Stimulated activated CD8-positive, alpha-beta memory T cell treated with anti-CD3 and anti-CD28 coated beads, Interleukin-12 subunit alpha, Interleukin-12 subunit beta, amount 100 ng/mL, for 1 hour (primary cell): ENCODE measurements at regions not wholly inside any gene's neighbourhood (a gene's known extent, or its start where the extent isn't known, plus 50 kb on each side); places are given as distances from the start of the nearest gene placed in this dataset.
"Not testable (repeated sequence)": the region's sequence is repeated elsewhere in the genome, so short reads cannot be mapped to it uniquely, and the experiment has no call there.

ENCODE experiments used
- DNase-seq: peaks from one replicate; pipeline ENCODE4 v3.0.0-alpha.2; 2020; ENCODE audit warnings: low read depth

DNA sequence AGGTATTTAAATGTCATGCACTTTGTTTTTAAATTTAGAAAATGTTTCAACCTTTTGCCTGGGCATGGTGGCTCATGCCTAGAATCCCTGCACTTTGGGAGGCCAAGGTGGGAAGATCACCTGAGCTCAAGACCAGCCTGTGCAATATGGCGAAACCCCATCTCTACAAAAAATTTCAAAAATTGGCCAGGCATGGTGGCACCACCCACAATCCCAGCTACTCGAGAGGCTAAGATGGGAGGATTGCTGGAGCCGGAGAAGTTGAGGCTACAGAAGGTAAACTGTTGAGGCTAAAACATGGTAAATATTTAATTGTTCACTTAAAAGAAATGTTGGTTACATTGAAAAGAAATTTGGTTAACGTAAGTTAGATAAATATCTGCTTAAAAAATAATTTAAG, 108.4 kb upstream of the IGLL5 start:
- DNase-seq: no peak

DNA sequence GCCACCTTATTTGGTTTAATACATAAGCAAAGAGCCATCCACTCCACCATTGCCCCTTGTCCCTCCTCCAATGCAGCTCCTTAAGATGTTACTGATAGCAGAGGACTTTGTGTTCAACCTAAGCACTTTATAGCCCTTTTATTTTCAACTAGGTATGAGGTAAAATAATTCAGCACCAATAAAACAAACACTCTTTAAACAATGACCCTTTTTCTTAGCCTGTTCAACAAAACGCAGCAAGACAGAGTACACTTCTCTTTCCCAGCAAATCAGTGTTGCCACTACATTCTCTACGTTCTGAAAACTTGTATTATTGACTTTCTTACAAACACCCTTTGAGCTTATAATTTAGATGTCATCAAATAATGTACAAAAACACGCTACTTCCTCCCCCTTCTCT, 104.0 kb upstream of the IGLL5 start:
- DNase-seq: no peak

DNA sequence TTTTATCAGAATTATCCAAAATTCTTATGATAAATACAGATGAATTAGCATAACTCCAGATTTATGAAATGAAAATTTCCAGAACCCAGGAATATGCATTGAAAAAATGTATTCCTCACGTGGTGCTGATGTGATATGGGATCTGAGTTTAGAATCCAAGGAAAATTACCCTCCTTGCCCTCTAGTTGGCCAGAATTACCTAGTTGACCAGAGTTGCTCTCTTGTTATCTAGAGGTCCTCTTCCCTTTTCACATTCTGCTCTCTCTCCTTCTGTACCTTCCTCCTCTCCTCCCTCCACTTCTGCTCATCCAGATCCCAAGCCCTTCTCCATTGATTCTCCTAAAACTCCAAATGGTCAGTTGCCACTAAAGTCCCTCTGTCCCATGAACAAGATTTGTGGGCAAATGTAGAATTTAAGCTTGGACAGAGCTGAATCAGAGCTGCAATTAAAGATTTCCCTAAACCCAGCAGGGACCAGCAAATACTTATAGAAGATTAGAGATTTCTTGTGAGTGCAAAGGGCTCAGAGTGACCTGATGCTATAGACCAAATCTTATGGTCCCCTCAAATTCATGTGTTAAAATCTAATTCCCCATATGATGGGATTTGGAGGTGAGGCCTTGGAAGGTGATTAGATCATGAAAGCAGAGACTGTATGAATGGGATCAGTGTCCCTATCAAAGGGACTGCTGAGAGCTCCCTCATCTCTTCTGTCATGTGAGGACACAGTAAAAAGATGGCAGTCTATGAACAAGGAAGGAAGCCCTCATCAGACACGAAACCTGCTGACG, 103.2 kb upstream of the IGLL5 start:
- no peak for DNase-seq

DNA sequence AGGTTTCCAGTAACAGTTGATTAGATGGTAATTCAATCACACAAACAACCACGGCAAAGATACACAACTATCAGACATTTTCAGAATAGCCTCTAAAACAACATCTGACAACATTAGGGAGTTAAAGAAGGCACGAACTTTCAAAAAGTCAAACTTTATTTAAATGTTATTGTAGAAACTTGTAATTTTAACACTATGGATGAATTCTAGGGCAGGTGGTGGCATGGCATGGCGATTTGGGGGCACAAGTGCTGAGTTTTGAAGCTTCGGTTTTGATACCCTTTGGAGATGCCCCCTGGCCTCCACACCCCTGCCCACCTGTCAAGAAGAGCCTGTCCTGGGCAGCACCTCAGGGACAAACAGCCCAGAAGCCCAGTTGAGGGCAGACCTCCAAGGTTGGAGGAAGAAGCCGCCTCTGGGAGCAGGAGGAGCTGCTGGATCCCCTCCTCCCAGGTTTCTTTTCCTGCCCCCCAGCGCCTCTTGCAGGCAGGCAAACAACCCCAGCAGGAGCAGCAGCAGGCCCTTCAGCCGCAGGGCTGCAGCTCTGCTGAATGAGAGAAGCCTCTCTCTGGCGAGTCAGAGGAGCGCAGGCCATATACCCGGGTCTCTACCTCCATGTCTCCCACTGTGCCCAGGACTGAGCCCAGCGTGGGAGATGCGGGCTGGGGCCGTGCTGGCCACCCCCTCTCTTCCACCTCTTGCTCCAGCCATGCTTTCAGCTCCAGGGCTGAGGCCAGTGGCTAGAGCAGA, 102.1 kb upstream of the IGLL5 start:
- no peak for DNase-seq

DNA sequence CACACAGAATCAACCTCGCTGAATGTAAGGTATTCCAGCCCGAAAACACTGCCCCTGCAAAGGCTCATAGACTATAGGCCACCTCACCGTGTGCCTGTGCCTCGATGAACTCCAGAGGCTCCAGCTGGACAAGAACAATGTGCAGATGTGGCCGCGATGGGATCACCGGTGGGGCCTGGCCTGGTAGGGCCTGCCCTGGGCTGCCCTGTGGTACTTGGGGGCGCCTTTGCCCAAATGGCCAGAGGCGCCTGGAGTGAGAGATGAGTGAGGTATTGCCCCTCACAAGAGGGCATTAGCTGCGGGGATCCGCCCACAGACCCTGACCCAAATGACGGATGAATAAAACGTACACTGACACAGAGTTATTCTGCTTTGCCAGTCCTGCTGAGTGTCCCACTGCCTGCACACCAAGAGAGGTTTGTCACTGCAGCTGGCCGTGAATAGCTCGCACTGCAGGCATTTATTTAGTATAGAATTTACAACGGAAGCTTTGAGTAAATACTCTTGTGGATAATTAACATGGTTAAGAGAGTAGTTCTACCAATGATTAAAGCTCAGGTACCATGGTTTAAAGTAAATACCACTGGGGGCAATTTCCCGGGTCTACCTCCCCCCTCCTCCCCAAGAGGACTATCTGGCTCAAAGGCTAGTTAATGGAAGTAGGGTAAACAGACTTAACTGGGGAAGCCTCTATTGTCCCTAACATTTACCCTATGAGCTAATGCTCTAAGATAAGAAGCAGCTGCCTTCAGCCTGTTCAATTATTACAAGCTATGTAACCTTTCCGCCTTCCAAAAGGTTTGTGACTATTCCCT, 101.1 kb upstream of the IGLL5 start:
- no peak for DNase-seq

DNA sequence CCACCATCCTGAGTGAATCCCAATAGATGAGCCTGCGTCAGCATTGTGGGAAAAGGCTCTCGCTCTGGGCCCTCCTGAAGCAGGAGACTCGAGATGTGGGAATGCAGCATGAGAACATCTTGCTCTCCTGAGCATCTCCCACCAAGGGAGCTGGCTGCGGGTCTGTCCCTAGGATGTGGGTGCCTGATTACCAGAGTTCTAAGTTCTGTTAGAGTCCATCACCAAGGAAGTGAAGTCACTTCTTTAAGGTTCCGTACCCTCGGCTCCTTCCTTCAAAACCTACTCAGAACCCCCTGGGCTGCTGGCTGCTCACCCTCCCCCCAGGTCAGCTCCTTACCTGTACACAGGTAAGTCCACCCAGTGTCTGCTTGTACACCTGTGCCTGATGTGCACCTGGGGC, 100.5 kb upstream of the IGLL5 start:
- DNase-seq: no peak

DNA sequence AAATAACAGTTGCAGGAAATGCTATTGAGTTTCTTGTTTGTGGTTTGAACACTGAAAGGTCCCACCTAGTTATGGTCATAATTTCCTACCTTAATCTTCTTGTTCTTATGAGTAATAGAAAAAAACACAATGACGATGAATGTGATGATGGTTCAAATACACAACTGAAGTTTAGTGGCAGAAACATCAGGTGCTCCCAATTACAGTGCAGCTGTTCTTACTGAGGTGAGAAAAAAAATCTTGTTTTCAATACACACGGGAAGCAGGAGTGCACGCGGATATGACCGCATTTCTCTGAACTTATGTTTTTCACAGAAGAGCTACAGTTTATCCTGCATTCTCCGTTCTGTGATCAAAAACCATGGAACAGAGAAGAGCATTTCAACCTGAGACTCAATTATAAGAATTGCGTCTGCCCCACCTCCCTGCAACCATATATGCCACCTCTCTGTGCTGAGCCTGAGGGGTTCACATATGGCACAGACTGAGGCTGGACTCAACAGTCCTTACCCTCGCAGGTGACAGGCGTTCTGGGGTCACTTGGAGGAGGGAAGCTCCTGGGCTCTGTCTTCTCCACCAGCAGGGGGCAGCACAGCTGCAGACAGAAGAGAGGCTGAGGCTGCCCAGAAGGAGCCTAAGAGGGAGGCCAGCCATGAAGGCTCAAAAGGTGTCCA, 99.7 kb upstream of the IGLL5 start:
- DNase-seq: peak; percentile 45

DNA sequence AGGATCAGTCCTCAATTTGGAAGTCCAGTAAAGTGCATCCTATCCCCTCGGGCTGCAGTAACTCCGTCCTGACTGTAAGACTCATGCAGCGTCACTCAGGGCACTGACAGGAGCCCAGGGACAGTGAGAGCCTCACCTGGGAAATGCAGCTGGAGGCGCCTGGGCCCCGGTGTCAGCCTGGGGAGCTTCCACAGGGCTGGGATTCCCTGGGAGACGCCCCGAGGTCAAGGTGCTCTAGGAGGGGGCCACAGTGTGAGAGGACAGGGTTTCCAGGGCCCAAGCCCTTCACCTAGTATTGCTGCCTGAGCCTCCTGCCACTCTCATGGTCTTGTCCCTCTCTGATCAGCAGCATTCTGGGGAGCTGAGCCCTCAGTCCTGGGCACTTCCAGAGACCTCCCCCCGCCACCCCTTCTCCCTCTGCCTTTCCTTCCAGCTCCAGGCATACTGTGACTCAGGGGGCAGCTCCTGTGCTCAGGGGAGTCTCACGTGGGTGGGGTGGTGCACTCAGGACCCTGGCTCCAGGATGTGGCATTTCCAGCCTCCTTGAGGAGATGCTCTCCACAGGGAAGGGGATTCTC, 99.1 kb upstream of the IGLL5 start:
- DNase-seq: no peak

DNA sequence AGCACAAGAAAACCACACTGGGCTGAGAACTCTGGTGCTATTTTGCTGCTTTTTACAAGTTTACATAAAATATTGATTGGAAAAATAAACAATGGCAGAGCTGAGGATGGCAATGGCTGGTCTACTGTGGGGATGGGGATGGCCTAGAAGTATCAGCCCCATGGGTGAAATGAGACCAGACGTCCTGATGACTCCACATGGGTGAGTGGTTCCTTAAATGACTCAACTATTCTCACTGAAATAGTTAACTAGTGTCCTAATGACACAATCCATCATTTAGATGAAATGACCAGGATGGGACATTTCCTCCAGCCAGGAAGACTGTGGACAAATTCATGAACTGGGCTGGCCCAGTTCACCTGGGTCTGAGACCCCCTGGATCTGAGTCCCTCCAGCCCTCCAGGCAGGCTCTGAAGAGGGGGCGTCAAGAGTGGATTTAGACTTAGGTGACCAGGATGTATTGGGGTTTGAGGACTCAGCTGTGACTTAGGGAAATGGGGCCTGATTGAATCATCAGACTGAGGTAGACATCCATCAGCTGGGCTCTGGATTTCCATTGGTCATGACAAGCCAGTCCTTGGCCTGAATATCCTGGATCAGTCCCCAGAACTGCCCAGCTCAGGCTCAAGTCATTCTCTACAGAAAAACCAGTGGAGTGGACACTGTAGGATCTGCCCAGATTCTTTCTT, 98.2 kb upstream of the IGLL5 start:
- DNase-seq: no peak

DNA sequence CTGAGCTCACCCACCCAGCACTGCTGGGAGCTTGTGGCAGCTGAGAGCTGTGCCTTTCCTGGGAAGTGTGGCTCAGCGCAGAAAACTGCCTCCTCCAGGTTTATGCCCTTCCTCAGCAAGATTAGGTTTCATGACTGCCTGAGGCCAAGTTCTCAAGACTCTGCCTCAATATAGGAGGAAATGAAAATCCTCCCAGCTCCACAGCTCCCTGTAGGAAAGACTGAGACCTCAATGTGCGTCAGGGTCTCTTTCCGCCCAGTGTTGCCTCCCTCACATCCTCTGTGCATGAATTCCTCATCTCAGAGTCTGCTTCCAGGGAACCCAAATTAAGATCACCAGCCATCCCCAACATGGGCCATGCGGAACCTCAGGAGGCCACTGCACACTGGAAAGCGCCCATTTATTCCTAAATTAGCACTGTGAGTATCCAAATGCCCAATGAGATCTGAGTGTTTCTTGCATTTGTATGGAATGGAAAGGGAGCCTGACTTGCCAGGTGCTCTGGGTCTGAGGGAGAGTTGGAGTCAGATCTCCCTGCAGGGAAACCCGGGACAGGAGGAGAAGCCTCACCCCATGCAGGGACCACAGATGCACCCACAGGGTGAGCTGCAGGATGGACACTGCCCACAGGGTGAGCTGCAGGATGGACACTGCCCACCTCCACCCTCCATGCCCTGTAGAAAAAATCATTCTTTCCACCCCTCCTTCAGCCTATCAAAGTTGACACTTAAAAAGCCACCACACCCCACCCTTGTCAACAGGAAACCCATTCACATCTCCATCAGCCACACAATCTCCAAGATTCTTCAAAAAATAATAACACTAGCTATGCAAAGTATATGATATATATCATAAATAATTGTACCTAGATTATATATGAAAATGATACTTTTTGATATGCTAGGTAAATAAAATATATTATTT, 97.4 kb upstream of the IGLL5 start:
- DNase-seq: no peak

DNA sequence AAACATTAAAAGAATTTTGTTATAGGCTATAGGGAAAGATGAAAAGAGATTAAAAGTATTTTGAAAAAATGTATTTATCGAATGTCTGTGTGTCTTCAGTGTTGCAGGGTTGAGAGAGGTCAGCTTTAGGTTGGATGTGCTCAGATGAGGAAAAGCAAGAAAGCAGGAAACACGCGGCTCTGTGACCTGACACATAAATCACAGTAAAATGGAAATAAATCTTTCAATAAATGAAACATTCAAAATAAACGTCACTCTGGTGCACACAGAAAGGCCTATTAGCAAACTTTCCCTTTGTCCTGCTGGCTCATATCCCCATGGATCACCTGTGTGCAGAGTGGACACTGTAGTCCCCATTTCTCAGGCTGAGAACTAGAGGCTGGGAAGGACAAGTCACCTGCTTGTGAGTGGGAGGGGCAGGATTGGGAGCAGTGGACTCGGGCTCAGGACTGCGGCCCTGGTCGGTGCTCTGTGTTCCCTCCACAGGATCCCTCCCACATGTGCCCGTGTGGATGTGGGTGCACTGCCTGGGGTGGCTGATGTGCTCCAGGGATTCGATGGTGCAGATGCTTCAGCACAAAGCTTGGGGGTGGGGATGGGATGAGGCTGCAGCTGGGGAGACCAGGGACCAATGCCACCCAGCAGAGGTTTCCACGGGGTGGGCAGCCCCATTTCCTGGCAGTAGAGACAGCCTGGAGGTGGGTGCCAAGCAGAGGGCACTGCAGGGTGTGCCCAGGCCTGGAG, 96.0 kb upstream of the IGLL5 start:
- DNase-seq: no peak

DNA sequence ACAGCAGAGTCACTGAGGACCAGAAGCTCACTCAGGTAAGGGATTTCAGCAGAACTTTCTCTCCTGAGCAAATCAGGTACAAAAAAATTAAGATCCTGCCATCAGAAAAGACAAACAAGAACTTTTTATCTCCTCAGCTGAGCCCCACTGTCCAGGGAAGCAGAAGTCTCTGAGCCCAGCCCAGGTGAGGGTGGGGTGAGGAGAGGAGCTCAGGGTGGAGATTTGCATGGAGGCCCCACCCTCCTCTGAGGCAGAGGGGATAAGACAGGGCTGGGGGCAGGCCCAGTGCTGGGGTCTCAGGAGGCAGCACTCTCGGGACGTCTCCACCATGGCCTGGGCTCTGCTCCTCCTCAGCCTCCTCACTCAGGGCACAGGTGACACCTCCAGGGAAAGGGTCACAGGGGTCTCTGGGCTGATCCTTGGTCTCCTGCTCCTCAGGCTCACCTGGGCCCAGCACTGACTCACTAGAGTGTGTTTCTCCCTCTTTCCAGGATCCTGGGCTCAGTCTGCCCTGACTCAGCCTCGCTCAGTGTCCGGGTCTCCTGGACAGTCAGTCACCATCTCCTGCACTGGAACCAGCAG, 95.3 kb upstream of the IGLL5 start:
- DNase-seq: not testable (repeated sequence)

DNA sequence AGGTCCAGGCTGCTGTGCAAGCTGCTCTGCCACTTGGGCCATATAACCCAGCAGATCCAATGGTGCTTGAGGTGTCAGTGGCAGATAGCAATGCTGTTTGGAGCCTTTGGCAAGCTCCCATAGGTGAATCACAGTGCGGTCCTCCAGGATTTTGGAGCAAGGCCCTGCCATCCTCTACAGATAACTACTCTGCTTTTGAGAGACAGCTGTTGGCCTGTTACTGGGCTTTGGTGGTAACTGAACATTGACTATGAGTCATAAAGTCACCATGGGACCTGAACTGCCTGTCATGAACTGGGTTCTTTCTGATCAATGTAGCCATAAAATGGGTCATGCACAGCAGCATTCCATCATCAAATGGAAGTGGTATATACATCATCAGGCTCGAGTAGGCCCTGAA, 92.0 kb upstream of the IGLL5 start:
- not testable (repeated sequence) for DNase-seq

DNA sequence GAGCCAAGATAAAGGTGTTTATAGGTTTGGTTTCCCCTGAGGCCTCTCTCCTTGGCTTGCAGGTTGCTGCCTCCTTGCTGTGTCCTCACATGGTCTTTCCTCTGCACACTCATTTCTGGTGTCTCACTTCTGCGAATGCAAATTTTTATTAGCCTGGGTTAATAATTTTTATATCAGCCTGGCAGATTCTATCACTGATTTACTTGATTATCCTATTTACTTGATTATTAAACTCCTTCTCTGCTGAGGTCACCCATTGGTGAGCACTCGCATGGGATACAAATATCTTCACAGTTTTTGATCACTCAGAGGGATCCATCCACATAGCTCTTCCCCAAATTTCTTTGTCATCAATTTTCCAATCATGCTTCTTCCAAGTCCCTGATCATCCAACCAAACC, 90.9 kb upstream of the IGLL5 start:
- DNase-seq: no peak

DNA sequence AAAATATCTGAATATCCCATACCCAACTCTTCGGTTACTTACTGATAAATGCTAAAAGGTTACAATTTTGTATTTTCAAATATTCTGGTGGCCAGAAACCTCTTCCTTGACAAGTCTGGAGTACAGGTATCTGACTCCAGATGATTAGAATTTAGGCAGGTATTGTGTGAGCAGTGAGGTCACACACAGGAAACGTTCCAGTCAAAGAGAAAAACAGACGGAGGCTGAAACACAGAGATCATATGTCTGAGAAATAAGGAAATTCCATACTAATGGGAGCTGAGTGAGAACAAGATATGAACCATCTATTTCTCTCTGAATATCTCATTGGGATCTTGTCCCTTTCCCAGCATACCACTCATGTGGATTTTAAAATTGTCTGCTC, 89.4 kb upstream of the IGLL5 start:
- no peak for DNase-seq

DNA sequence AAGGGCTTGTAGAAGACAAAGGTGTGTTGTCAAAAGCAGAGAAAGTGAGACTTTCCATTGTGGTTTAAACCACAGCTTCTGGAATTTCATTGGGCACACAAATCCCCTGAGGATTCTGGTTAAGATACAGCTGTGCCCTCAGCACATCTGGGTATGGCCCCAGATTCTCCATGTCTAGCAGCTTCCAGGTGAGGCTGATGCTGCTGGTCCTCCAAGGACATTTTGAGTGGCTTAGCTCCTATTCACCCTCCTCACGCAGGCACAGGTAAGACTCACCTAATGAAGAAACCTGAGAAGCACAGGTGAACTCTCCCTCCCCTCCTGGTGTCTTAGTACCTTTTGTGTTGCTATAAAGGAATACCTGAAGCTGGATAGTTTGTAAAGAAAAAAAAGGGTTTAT, 88.9 kb upstream of the IGLL5 start:
- DNase-seq: no peak

DNA sequence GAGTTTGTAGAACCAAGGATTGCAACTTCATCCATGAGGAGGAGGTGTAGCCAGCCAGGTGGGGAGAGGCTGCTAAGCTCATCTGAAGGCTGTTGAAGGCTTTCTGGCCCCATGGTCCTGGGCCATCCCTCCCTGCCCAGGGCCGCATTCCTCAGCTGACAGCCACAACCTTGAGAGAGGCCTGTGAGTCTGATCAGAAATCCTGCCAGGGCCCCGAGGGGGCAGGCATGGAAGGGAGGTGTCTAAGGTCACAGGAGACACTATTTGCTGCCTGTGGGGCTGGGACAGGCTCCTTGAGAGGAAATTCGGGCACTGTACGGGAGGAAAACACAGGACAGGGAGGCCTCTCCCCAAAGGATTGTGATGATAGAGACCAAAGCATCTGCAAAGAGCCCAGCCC, 88.1 kb upstream of the IGLL5 start:
- no peak for DNase-seq

DNA sequence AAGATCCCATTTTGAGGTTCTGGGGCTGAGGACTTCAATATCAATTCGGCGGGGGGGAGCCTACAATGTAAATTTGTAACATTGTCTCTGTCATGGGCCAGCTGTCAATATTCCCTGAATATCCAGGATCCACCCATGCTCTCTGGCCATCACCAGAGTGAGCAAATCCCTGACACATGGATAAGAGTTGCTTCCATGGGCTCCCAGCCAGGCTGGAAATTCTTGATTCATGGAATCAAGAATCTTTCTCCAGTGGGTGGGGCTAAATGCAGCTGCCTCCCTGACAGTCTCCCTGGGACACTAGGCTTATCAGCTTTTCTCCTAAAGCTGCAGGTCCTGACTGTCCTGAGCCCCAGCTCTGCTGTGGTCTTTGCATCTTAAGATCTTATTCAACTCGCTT, 86.9 kb upstream of the IGLL5 start:
- no peak for DNase-seq

DNA sequence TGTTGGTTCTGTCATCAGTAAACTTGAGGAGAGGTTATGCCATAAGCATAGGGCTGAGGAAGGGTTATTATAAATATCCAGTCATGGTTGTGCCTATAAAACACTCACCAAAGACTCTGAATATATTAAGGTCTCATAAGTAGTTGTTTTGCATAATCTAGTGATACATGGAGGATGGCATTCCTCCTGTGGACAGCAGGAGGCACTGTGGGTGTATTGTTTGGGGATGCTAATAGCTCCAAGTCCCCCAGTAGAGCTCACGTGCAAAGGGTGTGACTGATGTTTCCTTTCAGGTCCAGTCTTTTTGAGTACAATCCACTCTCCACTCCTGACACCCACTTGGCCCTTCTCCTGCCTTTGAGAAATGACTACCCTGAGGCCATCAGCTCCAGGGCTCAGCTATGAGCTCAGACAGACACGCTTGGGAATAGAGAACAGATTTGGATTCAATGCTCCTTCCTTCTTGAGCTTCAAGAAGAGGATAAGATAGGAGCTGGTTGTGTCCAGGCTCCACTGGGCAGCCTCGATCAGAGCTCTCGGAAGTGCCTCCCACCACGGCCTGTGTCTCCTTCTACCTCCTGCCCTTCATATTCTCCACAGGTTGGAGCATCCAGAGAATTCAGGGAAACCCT, 85.2 kb upstream of the IGLL5 start:
- no peak for DNase-seq
